GM12892 (cell line): ENCODE measurements at regions not wholly inside any gene's neighbourhood (a gene's known extent, or its start where the extent isn't known, plus 50 kb on each side); places are given as distances from the start of the nearest gene placed in this dataset.

ENCODE experiments used
- POLR2A ChIP-seq: IDR thresholded peaks from 2 replicates; pipeline ENCODE4 v1.6.1; 2011; ENCODE audit warnings: low read depth, low read length, control low read depth
- POLR2AphosphoS5 ChIP-seq: IDR thresholded peaks from 2 replicates; pipeline ENCODE4 v1.6.1; 2011; ENCODE audit warnings: low read depth, low read length, control low read depth
- TAF1 ChIP-seq: IDR thresholded peaks from 2 replicates; pipeline ENCODE4 v1.6.1; 2011; ENCODE audit warnings: low read depth, mild to moderate bottlenecking, control low read depth, low read length, borderline replicate concordance

- TF ChIP-seq POLR2A (no peak), POLR2AphosphoS5 (no peak), TAF1 (no peak)
These were observed 135.3 kb upstream of the TPM1 start for GRCh38 chr15:62907275-62907674.
